Kasumi-1 (cell line): ENCODE measurements at regions not wholly inside any gene's neighbourhood (a gene's known extent, or its start where the extent isn't known, plus 50 kb on each side); places are given as distances from the start of the nearest gene placed in this dataset.
"Not testable (repeated sequence)": the region's sequence is repeated elsewhere in the genome, so short reads cannot be mapped to it uniquely, and the experiment has no call there.

Source experiments
- DNase-seq, 2 experiments: peaks; one replicate each; lab custom pipeline; 2025; lab: John Stamatoyannopoulos, UW

DNA sequence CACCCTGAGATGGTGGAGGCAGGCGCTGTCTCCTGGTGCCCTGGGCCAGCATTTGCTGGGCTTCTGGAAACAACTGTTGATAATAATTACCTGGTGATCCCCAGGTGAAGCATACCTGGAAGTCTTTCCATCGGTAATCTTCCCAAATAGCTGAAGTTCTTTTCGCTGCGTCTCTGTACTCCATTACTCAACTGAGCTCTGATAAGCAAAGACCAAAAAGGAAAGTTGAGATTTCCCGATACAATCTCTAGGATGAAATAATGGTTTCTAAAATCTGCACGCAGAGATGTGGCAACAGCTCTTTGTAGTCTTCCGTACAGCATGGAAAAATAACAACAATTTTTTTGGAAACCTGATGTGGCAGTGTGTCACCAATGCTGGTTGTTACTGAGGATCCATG lies 226.5 kb downstream of the GATA3 start:
- DNase-seq = no peak

DNA sequence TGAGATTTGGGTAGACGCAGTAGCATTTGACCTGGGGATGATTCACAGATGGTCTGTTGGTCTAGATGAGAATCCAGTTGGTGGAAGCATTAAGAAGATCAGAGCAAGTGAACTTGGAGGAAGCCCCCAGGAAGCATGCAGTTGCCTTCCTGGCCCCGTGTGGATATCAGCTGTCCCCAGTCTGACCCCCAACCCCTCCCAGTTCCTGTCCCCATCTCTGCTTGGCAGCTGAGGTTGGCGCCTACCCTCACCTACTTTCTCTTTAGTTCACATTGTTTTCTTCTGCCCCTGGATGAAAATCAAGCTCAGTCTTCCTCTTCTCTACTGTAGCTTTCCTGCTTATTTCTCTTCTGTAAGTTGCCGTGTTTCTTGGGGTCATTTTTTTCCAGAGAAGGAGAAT lies 227.9 kb downstream of the GATA3 start:
- no peak for DNase-seq

DNA sequence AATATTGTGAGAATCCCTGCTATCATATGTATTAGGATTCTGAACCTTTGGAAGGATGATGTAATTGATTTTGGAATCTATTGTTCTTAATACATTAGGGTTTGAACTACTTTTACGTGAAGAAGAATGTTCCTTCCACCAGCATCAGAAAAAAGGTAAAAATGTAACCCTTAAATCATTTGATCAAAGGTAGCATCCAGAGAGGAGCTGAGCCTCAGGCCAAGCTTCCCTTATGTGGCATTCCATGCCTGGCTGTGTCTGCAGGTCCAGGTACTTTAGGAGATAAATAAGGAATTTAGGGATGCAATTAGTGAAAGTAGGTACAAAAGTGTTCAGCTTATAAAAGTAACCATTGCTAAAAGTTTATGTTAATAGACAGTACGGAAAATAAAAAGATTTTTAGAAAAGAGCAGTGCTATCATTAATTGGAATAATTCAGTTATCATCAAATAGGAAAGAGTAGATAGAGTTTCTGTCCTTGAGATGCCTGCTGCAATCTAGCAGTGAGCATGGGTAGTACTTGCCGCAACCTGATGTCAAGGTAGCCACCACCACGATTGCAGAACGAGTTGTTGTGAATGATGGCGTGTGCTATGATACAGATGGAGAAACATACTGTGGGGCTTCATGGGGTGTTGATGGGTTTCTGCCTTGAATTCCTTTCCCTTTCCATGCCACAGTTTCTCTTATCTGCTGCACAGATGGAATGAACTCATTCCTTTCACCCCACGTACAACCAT lies 228.8 kb downstream of the GATA3 start:
- no peak for DNase-seq

DNA sequence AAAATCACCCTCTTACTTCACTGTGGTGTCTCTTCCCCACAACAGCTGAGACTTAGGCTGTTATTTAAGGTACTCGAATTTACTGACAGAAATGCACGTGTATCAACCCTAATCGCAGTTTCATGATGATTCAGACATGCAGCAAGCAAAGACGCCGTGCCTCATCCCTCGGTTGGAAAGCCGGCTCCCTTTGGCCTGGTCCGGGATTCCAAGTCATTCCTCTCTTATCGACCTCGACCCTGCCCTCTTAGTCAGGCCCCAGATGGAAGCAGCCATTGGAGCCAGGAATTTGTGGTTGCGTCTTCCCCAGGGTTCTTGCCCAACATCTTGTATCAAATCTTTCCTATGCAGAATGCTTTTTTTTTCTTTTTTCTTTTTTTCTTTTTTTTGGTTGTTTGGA lies 229.5 kb downstream of the GATA3 start:
- no peak for DNase-seq

DNA sequence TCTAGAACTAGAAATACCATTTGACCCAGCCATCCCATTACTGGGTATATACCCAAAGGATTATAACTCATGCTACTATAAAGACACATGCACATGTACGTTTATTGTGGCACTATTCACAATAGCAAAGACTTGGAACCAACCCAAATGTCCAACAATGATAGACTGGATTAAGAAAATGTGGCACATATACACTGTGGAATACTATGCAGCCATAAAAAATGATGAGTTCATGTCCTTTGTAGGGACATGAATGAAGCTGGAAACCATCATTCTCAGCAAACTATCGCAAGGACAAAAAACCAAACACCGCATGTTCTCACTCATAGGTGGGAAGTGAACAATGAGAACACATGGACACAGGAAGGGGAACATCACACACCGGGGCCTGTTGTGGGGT lies 231.5 kb downstream of the GATA3 start:
- DNase-seq = not testable (repeated sequence)

DNA sequence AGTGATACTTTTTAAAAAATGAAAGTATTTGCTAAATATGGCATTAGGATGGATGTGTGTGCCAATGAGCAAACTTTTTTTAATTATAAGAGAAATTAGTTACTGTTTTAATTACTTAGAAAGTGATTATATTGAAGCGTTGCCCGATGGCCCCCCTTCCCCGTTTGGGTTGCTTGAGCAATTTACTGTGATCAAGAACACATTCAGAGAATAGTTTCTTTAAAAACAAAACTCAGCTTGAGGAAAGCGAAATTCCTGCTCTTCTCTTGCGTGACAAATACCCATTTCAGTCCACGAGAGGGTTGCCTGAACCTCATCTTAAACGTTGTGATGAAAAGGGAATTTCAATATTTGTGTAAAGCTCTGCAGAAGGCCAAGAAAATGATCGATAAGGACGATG lies 234.1 kb downstream of the GATA3 start:
- DNase-seq = no peak

DNA sequence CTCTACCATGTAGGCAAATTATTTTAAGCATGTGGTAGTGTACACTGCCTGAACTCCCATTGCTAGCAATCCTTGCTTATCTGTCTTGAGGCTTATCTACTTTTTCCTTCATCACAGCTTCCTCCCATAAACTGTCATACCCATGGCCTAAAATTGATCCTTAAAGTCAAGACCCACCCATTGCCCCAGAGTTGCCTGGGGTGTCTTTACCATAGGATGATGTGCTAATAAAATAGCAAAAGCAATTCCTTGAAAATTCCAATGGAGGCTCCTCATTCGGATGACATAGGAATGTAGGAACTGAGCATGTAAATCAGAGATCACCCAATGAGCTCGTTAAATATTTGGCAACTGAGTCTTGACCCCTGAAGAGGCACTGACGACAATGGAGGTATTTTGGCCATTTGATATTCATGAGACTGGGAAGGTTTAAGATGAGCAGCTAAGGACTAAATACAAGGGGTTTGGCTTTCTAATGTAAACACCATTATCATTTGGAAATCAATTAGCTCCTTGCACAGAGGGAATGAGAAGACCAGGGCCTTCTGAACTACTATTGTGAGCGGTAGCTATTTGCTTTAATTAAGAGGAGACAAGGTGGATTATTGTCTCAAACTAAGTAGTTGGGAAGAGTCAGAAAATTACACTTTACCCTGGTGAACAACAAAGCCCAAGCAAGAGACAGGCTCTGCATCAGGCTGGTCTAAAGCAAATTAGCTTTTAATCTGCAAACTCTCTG lies 234.9 kb downstream of the GATA3 start:
- no peak for DNase-seq

DNA sequence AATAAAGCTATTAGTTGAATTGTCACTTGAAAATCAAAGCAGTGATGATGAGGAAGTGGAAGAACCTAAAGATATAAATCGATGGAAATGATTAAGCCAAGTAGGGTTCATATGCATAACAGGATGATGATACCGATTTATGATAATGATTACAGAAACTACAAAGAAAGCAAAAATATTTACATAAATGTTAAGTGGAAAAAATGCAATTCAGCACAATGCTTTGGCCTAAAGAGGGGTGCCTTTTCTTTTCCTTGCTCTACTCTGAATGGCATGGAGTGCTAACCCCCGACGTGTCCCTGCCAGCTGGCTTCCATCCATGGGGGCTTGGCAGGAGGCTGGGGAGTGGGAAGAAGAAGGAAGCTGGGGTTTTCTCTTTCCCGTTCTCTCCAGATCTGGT lies 240.3 kb downstream of the GATA3 start:
- DNase-seq = no peak

DNA sequence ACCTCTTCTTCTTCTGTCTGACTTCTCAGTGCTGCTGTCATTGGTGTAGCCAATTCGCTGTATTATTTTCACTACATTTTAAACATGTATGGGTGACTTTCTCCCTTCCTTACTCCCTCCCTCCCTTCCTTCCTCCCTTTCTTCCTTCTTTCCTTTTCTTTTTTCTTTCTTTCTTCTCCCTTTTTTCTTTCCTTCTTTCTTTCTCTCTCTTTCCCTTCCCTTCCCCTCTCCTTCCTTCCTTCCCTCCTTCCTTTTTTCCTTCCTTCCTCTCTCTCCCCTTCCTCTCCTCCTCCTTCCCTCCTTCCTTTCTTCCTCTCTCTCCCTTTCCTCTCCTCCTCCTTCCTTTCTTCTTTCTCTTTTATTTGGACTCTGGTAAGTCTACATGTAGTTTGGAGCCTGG lies 240.8 kb downstream of the GATA3 start:
- DNase-seq = no peak

DNA sequence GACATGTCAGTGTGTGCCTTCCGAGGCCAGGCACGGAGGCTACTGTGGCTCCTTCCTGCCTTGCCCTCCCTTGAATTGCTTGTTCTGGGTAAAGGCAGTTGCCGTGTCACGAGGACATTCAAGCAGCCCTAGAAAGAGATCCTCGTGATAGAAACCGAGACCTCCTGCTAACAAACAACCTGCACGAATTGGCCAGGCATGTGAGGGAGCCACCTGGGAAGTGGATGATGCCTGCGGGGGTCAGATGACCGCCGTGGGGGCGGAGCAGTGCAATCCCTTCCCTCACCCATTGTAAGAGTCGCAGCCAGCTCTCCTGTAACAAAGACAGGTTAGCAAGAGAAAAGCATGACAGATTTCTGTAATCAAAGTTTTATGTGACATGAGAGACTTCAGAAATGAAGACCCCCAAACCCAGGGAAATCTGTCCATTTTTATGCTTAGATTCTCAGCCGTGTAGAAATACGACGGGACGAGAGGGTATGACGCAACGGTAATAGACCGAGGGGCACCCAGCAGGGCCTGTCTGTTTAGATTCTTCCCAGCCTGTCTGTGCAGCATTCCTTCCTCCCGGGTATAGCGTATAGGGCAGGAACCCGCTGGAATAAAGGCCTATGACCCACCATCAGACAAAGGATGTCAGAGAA lies 241.7 kb downstream of the GATA3 start:
- DNase-seq = no peak

DNA sequence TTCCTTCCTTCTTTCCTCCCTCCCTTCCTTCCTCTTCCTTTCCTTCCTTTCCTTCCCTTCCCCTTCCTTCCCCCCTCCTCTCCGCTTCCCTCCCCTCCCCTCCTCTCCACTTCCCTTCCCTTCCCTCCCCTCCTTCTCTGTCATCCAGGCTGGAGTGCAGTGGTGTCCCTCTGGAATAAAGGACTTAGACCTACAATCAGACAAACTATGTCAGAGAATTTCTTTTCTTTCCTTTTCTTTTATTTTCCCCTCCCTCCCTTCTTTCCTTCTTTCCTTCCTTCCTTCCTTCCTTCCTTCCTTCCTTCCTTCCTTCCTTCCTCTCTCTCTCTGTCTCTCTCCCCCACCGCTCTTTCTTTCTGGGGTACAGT lies 242.2 kb downstream of the GATA3 start:
- DNase-seq = no peak

DNA sequence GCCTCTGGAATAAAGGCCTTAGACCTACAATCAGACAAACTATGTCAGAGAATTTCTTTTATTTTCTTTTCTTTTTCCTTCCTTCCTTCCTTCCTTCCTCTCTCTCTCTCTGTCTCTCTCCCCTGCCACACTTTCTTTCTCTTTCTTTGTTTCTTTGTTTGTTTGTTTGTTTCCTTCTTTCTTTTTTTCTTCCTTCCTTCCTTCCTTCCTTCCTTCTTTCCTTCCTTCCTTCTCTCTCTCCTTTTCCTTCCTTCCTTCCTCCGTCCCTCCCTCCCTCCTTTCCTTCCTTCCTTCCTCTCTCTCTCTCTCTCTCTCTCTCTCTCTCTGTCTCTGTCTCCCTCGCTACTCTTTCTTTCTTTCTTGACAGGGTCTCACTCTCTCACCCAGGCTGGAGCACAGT lies 242.6 kb downstream of the GATA3 start:
- DNase-seq = no peak

DNA sequence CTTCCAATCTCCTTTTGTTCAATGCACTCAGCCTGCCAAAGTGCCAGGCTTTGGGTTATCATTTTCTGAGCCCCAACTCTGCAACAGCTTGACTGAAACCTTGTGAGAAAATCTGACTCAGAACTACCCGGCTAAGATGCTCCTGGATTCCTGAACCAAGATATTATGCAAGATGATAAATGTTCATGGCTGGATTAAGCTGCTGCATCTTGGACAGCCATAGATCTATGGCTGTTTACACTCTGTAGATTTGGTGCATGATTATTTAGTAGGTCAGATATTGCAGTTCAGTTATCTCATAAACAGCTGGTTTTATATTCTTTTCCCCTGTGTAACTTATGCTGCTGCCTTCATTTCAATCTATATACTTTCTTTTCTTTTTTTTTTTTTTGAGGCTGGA lies 243.5 kb downstream of the GATA3 start:
- no peak for DNase-seq

DNA sequence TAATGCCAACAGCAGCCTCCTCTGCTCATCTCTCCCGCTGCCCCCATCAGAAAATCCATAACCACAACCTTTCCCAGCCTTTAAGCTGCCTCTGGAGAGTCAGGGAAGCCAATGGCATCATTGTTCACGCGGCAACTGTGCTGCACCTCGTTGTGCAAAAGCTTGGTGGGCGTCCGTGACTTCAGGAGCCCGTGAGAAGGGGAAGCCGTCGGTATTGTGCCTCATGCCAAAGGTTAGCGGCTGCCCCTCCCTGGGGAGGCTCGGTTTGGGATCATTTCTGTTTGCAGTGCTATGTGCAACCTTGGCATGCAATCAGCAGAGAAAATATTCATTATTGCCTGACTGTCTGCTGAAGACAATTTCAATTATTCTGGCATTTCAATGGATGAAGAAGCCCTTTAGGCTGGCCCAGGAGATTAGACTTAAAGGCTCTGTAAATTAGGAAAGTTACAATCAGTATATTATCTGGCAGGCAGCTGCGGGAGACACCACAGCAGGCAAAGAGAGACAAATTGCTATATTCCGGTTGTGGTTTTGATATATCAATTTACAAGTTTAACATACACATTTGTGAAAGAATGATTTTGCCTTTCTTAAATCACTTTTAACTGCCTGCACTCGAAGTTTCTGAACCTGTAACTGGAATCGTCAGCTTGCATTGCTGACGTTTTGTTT lies 244.5 kb downstream of the GATA3 start:
- no peak for DNase-seq

DNA sequence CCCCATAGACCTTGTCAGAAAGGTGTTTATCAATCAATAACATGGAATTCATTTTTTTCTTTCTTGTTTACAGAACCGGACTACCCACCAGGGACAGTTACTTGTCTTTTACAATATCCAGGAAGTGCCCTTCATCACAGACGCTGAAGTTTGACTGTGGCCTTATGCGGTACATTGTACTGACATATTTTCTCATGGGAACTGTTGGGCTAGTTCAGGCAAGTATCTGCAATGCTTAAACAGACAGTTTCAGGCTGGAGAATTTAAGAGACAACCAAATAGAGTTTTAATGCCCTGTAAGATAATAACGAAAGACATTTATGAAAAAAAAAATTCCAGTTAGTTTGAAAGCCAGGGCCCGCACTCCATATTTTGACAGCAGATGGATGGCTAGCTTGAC lies 246.4 kb downstream of the GATA3 start:
- no peak for DNase-seq

DNA sequence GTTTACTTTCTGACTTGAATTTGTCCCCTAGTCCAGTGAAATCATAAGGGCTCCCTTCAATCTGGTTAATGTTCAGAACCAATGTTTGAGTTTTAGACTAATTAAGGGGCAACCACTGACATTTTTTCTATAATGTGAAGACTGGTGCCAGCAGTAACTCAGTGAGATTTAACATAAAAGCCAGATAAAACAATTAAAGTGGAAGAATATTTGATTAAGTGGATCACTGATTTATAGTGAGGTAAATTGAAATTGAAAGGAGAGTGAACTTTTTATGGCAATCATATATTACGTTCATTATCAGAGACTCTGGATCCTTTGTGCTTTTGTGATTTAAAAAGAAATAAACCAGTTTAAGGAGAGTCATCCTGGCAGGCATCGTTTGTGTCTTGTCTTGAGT lies 246.8 kb downstream of the GATA3 start:
- DNase-seq = no peak

DNA sequence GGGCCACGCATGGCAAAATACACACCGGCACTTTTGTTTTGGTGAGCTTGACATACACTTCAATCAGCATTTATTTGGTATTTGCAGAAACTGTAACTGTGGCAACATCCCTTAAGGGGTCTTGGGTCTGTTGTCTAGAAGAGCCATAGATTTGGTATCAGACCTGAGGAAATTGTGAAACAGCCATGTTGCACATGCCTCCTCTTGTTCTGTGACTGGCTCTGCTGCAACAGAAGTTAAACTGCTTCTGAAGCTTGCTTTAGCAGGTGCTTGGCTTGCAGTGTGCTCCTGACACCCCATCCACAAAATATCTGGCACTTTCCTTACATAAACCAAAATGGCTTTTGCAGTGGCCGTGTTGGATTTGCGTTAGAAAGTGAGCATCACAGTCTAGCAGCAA lies 247.3 kb downstream of the GATA3 start:
- DNase-seq = no peak

DNA sequence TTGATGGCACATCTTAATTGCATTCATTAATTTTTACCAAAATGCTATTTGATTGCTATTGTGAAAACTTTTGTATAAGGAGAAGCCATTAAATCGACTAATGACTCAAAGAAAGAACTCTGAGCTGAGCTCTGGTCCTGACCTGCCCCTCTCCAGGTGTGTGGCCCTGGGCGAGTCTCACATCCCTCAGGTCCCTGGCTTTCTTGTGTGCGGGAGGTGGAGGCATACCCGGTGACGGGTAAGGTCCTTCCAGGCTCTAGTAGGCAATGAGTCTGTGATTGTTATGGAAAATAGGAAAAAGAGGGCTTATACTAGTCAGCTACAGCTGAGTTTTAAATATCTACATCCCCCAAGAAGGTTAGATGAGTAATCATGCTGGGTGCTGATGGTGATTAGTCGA lies 248.1 kb downstream of the GATA3 start:
- no peak for DNase-seq

DNA sequence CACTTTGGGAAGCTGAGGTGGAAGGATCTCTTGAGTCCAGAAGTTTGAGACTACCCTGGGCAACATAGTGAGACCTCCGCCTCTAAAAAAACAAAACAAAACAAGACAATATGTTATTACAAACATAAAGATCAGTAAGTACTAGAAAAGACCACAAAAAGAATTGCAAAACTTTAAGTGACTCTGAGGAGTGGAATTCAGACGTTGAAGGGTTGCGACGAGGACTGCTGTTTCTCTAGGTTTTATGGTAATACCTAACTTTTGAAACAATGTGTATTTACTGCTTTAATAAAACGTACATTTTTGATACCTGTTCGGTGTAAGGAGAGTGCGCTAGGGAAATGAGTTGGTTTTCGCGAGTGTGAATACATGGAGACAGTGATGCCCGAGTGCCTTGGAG lies 250.4 kb downstream of the GATA3 start:
- no peak for DNase-seq

DNA sequence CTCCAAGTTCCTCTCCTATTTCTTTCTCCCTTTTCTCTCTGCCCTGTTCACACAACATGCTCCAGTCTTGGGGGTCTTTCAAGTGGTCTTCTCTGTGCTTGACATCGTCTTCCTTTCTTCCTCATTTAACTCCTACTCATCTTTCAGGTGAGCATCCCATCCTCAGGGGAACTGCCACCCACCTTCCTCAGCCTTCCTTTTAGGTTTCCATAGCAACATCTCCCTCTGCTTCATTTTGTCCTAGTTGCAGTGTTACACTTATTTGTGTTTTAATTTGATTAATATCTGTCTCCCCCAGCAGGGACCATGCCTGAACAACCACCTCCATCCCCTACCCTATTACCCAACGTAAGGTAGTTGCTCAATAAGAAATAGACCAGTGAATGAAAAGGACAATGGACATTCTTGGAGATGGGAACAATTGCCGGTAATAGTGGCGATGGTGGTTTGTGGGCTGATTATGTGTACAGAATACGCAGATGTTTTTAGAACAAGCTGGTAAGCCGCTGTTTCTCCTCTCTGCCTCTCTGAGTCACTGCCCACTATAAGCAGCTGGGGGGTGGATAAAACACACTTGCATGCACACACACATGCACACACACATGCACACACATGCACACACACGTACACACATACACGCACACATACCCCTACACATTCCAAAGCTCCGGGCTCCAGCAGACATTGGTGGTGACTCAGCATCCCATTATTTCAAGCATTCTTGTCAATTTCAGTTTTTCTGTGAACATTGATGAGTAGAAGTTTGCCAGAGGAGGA lies 251.6 kb downstream of the GATA3 start:
- DNase-seq = no peak

DNA sequence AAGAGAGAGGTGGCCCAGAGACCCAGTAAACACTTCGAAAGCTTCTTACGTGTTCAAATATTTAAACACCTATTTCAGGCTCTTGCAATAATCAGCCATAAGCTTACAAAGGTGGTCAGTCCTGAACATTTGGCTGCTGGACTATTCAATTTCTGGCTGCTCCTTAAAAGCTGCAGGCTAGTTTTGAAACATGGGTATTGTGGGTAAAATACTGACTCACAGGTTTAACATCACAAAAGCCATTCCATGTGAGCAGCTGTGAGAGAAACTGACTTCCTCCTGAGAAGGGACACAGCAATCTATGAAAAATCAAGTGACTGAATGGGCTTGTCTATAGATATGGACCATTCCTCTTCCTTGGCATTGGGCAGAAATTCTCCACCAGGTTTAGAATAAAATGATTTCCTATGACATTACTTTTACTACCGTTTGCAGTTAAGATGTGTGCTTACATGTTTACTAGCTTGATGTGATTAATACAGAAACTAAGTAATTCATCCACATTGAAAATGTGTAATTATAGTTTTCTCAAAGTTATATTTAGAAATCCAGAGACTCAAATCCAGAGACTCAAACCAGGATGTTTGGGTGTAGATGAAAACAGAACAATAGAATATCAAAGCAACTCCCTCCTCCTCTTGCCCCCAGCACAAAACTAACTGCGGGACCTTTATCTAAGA lies 252.3 kb downstream of the GATA3 start:
- DNase-seq = no peak

DNA sequence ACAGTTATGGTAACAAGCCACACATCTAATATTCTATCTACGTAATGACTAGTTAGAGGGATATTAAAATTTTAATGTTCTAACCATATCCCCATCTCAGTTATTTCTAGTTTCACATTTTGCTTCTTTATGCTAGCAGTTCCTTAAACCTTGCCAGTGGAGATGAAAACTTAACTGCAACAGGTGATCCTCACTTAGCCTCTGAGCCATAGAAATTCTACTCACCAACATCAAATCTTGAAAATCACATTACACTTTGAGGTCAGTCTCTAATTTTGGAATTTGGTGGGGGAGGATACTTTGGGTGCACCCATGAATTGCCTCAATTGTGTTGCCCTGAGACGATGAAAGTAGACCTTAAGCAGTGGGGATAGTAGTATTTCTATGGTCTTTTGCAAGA lies 256.4 kb downstream of the GATA3 start:
- no peak for DNase-seq
